Lung (tissue), 11 donors: ENCODE measurements at regions not wholly inside any gene's neighbourhood (a gene's known extent, or its start where the extent isn't known, plus 50 kb on each side); places are given as distances from the start of the nearest gene placed in this dataset.

Source experiments
- ATAC-seq: fragments of 200-7000 bp; cut with Tn5 transposase; one replicate; pipeline ENCODE4 v1.9.1; 2020; ENCODE audit warnings: moderate number of reproducible peaks; ENCODE audit not compliant: insufficient read depth, low FRiP score
- DNase-seq, 3 donors: peaks; one replicate each; pipeline ENCODE4 v3.0.0-alpha.2; 2013 to 2017
- H3K27ac ChIP-seq, 2 donors: one replicate each; pipeline ENCODE4 v1.5.1; 2013; ENCODE audit warnings: mild to moderate bottlenecking in 2 of 2, moderate library complexity in 2 of 2, control low read depth in 1 of 2, inconsistent platforms in 1 of 2, low read depth in 1 of 2, low read length in 1 of 2
- H3K27me3 ChIP-seq, 3 donors: one replicate each; pipeline ENCODE4 v1.5.1; 2013; ENCODE audit warnings: low read length in 2 of 3; ENCODE audit not compliant: control insufficient read depth in 3 of 3, insufficient read depth in 3 of 3
- H3K36me3 ChIP-seq, 4 donors: one replicate each; pipeline ENCODE4 v1.5.1; 2013; ENCODE audit warnings: low read length in 4 of 4, mild to moderate bottlenecking in 1 of 4, moderate library complexity in 1 of 4; ENCODE audit not compliant: control insufficient read depth in 4 of 4, insufficient read depth in 4 of 4
- H3K4me1 ChIP-seq, 5 donors: one replicate each; pipeline ENCODE4 v1.5.1; 2013; ENCODE audit warnings: low read length in 5 of 5, mild to moderate bottlenecking in 2 of 5, moderate library complexity in 1 of 5; ENCODE audit not compliant: control insufficient read depth in 5 of 5, insufficient read depth in 5 of 5
- H3K4me3 ChIP-seq: one replicate; pipeline ENCODE4 v1.5.1; 2013; ENCODE audit warnings: mild to moderate bottlenecking, control low read depth, moderate library complexity
- H3K9ac ChIP-seq, 2 donors: one replicate each; pipeline ENCODE4 v1.5.1; 2013; ENCODE audit warnings: low read length in 2 of 2, control low read depth in 1 of 2; ENCODE audit not compliant: insufficient read depth in 1 of 2
- H3K9me3 ChIP-seq, 4 donors: one replicate each; pipeline ENCODE4 v1.5.1; 2013; ENCODE audit warnings: low read length in 3 of 4, mild to moderate bottlenecking in 1 of 4, moderate library complexity in 1 of 4; ENCODE audit not compliant: control insufficient read depth in 4 of 4, insufficient read depth in 3 of 4
- WGBS, 2 donors: extraction: QIAGEN DNeasy Blood & Tissue Kit; methylation state at CpG; one replicate each; pipeline ENCODE4 v1.1.7; 2013; 5-methylcytosine and 5-hydroxymethylcytosine counted together
- TF ChIP-seq, protein P1 (sequence below): IDR thresholded peaks from 2 replicates; pipeline ENCODE4 v1.5.1; 2012; ENCODE audit warnings: mild to moderate bottlenecking; ENCODE audit errors: control extremely low read depth, extremely low read depth
- donor health status: control.
- donor health status: control.
- donor health status: Bipolar disorder and iron deficiency.
- donor health status: healthy.
- donor health status: DM: yes; HTN: yes; CAD: no.

GRCh38 chr2:21535826-21536225 lies 412.1 kb downstream of the TDRD15 start:
- H3K9ac ChIP-seq = no peak overlapping the region
- no peak overlapping the region for H3K4me3 ChIP-seq
- no peak overlapping the region for H3K27ac ChIP-seq
- TF ChIP-seq, protein P1, sequence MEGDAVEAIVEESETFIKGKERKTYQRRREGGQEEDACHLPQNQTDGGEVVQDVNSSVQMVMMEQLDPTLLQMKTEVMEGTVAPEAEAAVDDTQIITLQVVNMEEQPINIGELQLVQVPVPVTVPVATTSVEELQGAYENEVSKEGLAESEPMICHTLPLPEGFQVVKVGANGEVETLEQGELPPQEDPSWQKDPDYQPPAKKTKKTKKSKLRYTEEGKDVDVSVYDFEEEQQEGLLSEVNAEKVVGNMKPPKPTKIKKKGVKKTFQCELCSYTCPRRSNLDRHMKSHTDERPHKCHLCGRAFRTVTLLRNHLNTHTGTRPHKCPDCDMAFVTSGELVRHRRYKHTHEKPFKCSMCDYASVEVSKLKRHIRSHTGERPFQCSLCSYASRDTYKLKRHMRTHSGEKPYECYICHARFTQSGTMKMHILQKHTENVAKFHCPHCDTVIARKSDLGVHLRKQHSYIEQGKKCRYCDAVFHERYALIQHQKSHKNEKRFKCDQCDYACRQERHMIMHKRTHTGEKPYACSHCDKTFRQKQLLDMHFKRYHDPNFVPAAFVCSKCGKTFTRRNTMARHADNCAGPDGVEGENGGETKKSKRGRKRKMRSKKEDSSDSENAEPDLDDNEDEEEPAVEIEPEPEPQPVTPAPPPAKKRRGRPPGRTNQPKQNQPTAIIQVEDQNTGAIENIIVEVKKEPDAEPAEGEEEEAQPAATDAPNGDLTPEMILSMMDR = no peak
- WGBS, 2 donors = 66 to 68% methylated on average over 4 of the region's 4 CpGs
- H3K4me1 ChIP-seq = no peaks in the 10 kb centered on the region
- ATAC-seq = no peak
- H3K27me3 ChIP-seq = no peaks in the 10 kb centered on the region
- peaks cover 0 to 11% (median 5%) of the 10 kb centered on the region in 4 donors for H3K9me3 ChIP-seq
- H3K36me3 ChIP-seq = no peaks in the 10 kb centered on the region
- DNase-seq = no peak

DNA sequence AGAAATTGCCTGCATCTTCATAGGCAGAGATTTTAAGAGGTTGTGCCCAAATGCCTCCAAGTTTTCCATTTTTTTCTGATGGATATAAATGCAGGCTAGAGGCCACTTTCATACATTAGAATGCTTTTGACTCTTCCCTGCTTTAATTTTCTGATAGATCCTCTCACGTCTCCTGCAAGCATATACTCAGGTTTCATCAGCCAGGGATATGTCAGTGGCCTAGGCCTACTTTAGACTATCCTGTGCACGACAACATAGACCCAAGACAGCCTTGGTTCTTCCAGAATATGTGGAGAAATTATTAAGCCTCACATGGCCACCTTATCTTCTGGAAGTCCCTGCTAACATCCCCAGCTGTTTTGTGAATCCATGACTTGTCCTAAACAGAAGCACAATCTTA lies 415.9 kb downstream of the TDRD15 start:
- Histone ChIP-seq H3K9ac (no peak overlapping the region), H3K9me3 (peaks cover 0 to 11% (median 4%) of the 10 kb centered on the region in 4 donors), H3K4me1 (no peaks in the 10 kb centered on the region), H3K4me3 (no peak overlapping the region), H3K36me3 (no peaks in the 10 kb centered on the region), H3K27me3 (no peaks in the 10 kb centered on the region), H3K27ac (no peak overlapping the region)
- 74 to 77% methylated on average over 2 of the region's 2 CpGs for WGBS, 2 donors
- DNase-seq (no peak), ATAC-seq (no peak)
- TF ChIP-seq, protein P1 = no peak

- Histone ChIP-seq H3K9ac (no peak overlapping the region), H3K27ac (no peak overlapping the region), H3K4me3 (no peak overlapping the region), H3K27me3 (no peaks in the 10 kb centered on the region), H3K36me3 (no peaks in the 10 kb centered on the region), H3K9me3 (no peaks in the 10 kb centered on the region), H3K4me1 (no peaks in the 10 kb centered on the region)
- no peak for DNase-seq
- no peak for ATAC-seq
- 64 to 83% methylated on average over 2 of the region's 2 CpGs for WGBS, 2 donors
- TF ChIP-seq, protein P1 = no peak
Measured at GRCh38 chr2:21543630-21544029, 419.9 kb downstream of the TDRD15 start.

GRCh38 chr2:21544392-21544791 lies 420.6 kb downstream of the TDRD15 start:
- no peak for ATAC-seq

More at GRCh38 chr2:21544392-21544791, 420.6 kb downstream of the TDRD15 start:
- H3K4me1 ChIP-seq = no peaks in the 10 kb centered on the region
- H3K9ac ChIP-seq = no peak overlapping the region
- TF ChIP-seq, protein P1 = no peak
- H3K4me3 ChIP-seq = no peak overlapping the region
- WGBS, 2 donors = 79 to 83% methylated on average over 3 of the region's 3 CpGs
- H3K36me3 ChIP-seq = no peaks in the 10 kb centered on the region
- H3K27me3 ChIP-seq = no peaks in the 10 kb centered on the region
- H3K9me3 ChIP-seq = no peaks in the 10 kb centered on the region
- no peak overlapping the region for H3K27ac ChIP-seq
- DNase-seq = no peak
